GM23338 (cell line): ENCODE measurements at regions not wholly inside any gene's neighbourhood (a gene's known extent, or its start where the extent isn't known, plus 50 kb on each side); places are given as distances from the start of the nearest gene placed in this dataset.
A peak's percentile ranks its signal among the peaks of the same experiment; 100 is the strongest.

ENCODE experiments used
- ATAC-seq: fragments of 200-7000 bp; cut with Tn5 transposase; 3 replicates; pipeline ENCODE4 v1.9.1; 2020
- DNase-seq: peaks from one replicate; pipeline ENCODE4 v3.0.0-alpha.2; 2015; ENCODE audit warnings: low spot score
- H2AFZ ChIP-seq: fragments of 200-600 bp; sonication (generic); 2 replicates; pipeline ENCODE4 v1.8.0; 2016; ENCODE audit warnings: antibody characterized with exemption, mild to moderate bottlenecking, moderate library complexity
- H3F3A ChIP-seq: fragments of 200-600 bp; sonication (generic); replicated peaks from 2 replicates; pipeline ENCODE4 v1.8.0; 2017; ENCODE audit warnings: antibody characterized with exemption, mixed run types, low read depth
- H3K27ac ChIP-seq: fragments of 200-600 bp; sonication (generic); 2 replicates; pipeline ENCODE4 v1.6.1; 2016; ENCODE audit warnings: low read depth
- H3K27me3 ChIP-seq: fragments of 200-600 bp; sonication (generic); 2 replicates; pipeline ENCODE4 v1.8.0; 2016; ENCODE audit warnings: mild to moderate bottlenecking, mixed run types, moderate library complexity; ENCODE audit not compliant: insufficient read depth
- H3K36me3 ChIP-seq: fragments of 200-600 bp; sonication (generic); 2 replicates; pipeline ENCODE4 v1.8.0; 2016; ENCODE audit warnings: mild to moderate bottlenecking; ENCODE audit not compliant: insufficient read depth
- H3K4me1 ChIP-seq: fragments of 200-600 bp; sonication (generic); 2 replicates; pipeline ENCODE4 v1.8.0; 2016; ENCODE audit warnings: mild to moderate bottlenecking, moderate library complexity; ENCODE audit not compliant: insufficient read depth
- H3K4me2 ChIP-seq: fragments of 200-600 bp; sonication (generic); 2 replicates; pipeline ENCODE4 v1.7.1; 2017; ENCODE audit warnings: mixed run types
- H3K4me3 ChIP-seq: fragments of 200-600 bp; sonication (generic); 2 replicates; pipeline ENCODE4 v1.6.1; 2016; ENCODE audit warnings: mixed run types
- H3K79me2 ChIP-seq: fragments of 200-600 bp; sonication (generic); replicated peaks from 2 replicates; pipeline ENCODE4 v1.8.0; 2017; ENCODE audit warnings: mild to moderate bottlenecking; ENCODE audit not compliant: insufficient read depth
- H3K9me2 ChIP-seq: fragments of 200-600 bp; sonication (generic); 2 replicates; pipeline ENCODE4 v1.8.0; 2017; ENCODE audit not compliant: insufficient read depth
- H4K20me1 ChIP-seq: fragments of 200-600 bp; sonication (generic); replicated peaks from 2 replicates; pipeline ENCODE4 v1.8.0; 2017; ENCODE audit warnings: mild to moderate bottlenecking; ENCODE audit not compliant: insufficient read depth
- H3K27ac Mint-ChIP-seq: 2 replicates; pipeline ENCODE4 v1.8.0; 2020; ENCODE audit warnings: inconsistent platforms, mild to moderate bottlenecking, moderate library complexity, mixed read lengths
- H3K27me3 Mint-ChIP-seq: 3 replicates; pipeline ENCODE4 v1.8.0; 2022; ENCODE audit warnings: low read depth, mild to moderate bottlenecking, moderate library complexity, mixed read lengths, inconsistent platforms; ENCODE audit not compliant: insufficient read depth, poor library complexity
- H3K36me3 Mint-ChIP-seq: 3 replicates; pipeline ENCODE4 v1.8.0; 2021; ENCODE audit warnings: low read depth, mild to moderate bottlenecking, inconsistent platforms, moderate library complexity, mixed read lengths
- H3K4me1 Mint-ChIP-seq: 3 replicates; pipeline ENCODE4 v1.8.0; 2020; ENCODE audit warnings: mild to moderate bottlenecking, inconsistent platforms, mixed read lengths
- H3K4me3 Mint-ChIP-seq: 3 replicates; pipeline ENCODE4 v1.8.0; 2021; ENCODE audit warnings: moderate library complexity, mild to moderate bottlenecking, inconsistent platforms, mixed read lengths
- H3K9me3 Mint-ChIP-seq: 3 replicates; pipeline ENCODE4 v1.8.0; 2020; ENCODE audit warnings: moderate library complexity, mild to moderate bottlenecking, inconsistent platforms, mixed read lengths
- CREB1 ChIP-seq: fragments of 250-450 bp; sonication (Bioruptor Pico); IDR thresholded peaks from 2 replicates; pipeline ENCODE4 v1.5.0; 2020; ENCODE audit warnings: low read depth, mild to moderate bottlenecking, moderate library complexity
- EZH2 ChIP-seq: fragments of 200-600 bp; sonication (generic); IDR thresholded peaks from one replicate; pipeline ENCODE4 v1.8.0; 2017; ENCODE audit warnings: antibody characterized with exemption, mild to moderate bottlenecking, low read depth; ENCODE audit not compliant: unreplicated experiment
- EZH2phosphoT487 ChIP-seq: fragments of 200-600 bp; sonication (generic); IDR thresholded peaks from one replicate; pipeline ENCODE4 v1.8.1; 2018; ENCODE audit warnings: antibody characterized with exemption; ENCODE audit not compliant: unreplicated experiment
- JUNB ChIP-seq: IDR thresholded peaks from one replicate; pipeline ENCODE4 v1.6.1; 2016; ENCODE audit warnings: antibody characterized with exemption; ENCODE audit not compliant: unreplicated experiment
- NANOG ChIP-seq: IDR thresholded peaks from 2 replicates; pipeline ENCODE4 v1.6.1; 2016; ENCODE audit warnings: antibody characterized with exemption, borderline replicate concordance
- POLR2AphosphoS5 ChIP-seq: IDR thresholded peaks from 2 replicates; pipeline ENCODE4 v1.6.1; 2016; ENCODE audit warnings: antibody characterized with exemption, low read depth
- STAT1 ChIP-seq: IDR thresholded peaks from one replicate; pipeline ENCODE4 v1.6.1; 2016; ENCODE audit warnings: antibody characterized with exemption; ENCODE audit not compliant: unreplicated experiment
- ZNF114 ChIP-seq: fragments of 250-450 bp; sonication (Bioruptor Pico); IDR thresholded peaks from 2 replicates; pipeline ENCODE4 v1.5.0; 2020; ENCODE audit warnings: mild to moderate bottlenecking, moderate library complexity
- ZNF331 ChIP-seq: fragments of 250-450 bp; sonication (Bioruptor Pico); IDR thresholded peaks from 2 replicates; pipeline ENCODE4 v1.5.0; 2020; ENCODE audit warnings: low read depth, mild to moderate bottlenecking, moderate library complexity
- TF ChIP-seq, protein P1 (sequence below), 2 experiments: fragments of 200-600 bp in 1 of 2; sonication (generic) in 1 of 2; conservative IDR thresholded peaks; 2 replicates each; pipeline versions ENCODE4 v1.5.1 to v1.6.1; 2016 to 2017; ENCODE audit warnings: antibody characterized with exemption in 2 of 2, low read depth in 2 of 2, mild to moderate bottlenecking in 2 of 2, moderate library complexity in 1 of 2
- TF ChIP-seq, protein P2 (sequence below): IDR thresholded peaks from one replicate; pipeline ENCODE4 v1.6.1; 2018; ENCODE audit warnings: antibody characterized with exemption; ENCODE audit not compliant: unreplicated experiment
- TF ChIP-seq, protein P3 (sequence below): fragments of 250-450 bp; sonication (Bioruptor Pico); IDR thresholded peaks from 2 replicates; pipeline ENCODE4 v1.5.0; 2020; ENCODE audit warnings: mild to moderate bottlenecking, moderate library complexity
- TF ChIP-seq, protein P4 (sequence below): IDR thresholded peaks from 2 replicates; pipeline ENCODE4 v1.6.1; 2016; ENCODE audit warnings: antibody characterized with exemption

- H4K20me1 ChIP-seq: no peaks in the 10 kb centered on the region
- H3K79me2 ChIP-seq: no peaks in the 10 kb centered on the region
- H3K4me2 ChIP-seq: no peak overlapping the region
- H3K4me3 Mint-ChIP-seq: no peak overlapping the region
- H3K4me1 ChIP-seq: no peaks in the 10 kb centered on the region
- DNase-seq (no peak), ATAC-seq (no peak)
- 0 out of 3 replicates have a peak, but pooled peaks cover 2% of the 10 kb centered on the region for H3K9me3 Mint-ChIP-seq
- H3K4me3 ChIP-seq: no peak overlapping the region
- H3K9me2 ChIP-seq: peaks cover 12% of the 10 kb centered on the region
- no peak for TF ChIP-seq STAT1
- TF ChIP-seq, protein P1, sequence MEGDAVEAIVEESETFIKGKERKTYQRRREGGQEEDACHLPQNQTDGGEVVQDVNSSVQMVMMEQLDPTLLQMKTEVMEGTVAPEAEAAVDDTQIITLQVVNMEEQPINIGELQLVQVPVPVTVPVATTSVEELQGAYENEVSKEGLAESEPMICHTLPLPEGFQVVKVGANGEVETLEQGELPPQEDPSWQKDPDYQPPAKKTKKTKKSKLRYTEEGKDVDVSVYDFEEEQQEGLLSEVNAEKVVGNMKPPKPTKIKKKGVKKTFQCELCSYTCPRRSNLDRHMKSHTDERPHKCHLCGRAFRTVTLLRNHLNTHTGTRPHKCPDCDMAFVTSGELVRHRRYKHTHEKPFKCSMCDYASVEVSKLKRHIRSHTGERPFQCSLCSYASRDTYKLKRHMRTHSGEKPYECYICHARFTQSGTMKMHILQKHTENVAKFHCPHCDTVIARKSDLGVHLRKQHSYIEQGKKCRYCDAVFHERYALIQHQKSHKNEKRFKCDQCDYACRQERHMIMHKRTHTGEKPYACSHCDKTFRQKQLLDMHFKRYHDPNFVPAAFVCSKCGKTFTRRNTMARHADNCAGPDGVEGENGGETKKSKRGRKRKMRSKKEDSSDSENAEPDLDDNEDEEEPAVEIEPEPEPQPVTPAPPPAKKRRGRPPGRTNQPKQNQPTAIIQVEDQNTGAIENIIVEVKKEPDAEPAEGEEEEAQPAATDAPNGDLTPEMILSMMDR (conservative IDR thresholded peaks at IDR 0.05; ENCODE audit: low read depth in 2 of 2): no peak
- TF ChIP-seq CREB1 (CRISPR knock-in tag): no peak
- TF ChIP-seq ZNF114 (CRISPR knock-in tag): no peak
- TF ChIP-seq, protein P2, sequence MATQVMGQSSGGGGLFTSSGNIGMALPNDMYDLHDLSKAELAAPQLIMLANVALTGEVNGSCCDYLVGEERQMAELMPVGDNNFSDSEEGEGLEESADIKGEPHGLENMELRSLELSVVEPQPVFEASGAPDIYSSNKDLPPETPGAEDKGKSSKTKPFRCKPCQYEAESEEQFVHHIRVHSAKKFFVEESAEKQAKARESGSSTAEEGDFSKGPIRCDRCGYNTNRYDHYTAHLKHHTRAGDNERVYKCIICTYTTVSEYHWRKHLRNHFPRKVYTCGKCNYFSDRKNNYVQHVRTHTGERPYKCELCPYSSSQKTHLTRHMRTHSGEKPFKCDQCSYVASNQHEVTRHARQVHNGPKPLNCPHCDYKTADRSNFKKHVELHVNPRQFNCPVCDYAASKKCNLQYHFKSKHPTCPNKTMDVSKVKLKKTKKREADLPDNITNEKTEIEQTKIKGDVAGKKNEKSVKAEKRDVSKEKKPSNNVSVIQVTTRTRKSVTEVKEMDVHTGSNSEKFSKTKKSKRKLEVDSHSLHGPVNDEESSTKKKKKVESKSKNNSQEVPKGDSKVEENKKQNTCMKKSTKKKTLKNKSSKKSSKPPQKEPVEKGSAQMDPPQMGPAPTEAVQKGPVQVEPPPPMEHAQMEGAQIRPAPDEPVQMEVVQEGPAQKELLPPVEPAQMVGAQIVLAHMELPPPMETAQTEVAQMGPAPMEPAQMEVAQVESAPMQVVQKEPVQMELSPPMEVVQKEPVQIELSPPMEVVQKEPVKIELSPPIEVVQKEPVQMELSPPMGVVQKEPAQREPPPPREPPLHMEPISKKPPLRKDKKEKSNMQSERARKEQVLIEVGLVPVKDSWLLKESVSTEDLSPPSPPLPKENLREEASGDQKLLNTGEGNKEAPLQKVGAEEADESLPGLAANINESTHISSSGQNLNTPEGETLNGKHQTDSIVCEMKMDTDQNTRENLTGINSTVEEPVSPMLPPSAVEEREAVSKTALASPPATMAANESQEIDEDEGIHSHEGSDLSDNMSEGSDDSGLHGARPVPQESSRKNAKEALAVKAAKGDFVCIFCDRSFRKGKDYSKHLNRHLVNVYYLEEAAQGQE: no peak
- no peak for TF ChIP-seq ZNF331 (CRISPR knock-in tag)
- no peak for TF ChIP-seq JUNB
- TF ChIP-seq POLR2AphosphoS5: no peak
- TF ChIP-seq NANOG: no peak
- TF ChIP-seq EZH2phosphoT487: no peak
- TF ChIP-seq, protein P3, sequence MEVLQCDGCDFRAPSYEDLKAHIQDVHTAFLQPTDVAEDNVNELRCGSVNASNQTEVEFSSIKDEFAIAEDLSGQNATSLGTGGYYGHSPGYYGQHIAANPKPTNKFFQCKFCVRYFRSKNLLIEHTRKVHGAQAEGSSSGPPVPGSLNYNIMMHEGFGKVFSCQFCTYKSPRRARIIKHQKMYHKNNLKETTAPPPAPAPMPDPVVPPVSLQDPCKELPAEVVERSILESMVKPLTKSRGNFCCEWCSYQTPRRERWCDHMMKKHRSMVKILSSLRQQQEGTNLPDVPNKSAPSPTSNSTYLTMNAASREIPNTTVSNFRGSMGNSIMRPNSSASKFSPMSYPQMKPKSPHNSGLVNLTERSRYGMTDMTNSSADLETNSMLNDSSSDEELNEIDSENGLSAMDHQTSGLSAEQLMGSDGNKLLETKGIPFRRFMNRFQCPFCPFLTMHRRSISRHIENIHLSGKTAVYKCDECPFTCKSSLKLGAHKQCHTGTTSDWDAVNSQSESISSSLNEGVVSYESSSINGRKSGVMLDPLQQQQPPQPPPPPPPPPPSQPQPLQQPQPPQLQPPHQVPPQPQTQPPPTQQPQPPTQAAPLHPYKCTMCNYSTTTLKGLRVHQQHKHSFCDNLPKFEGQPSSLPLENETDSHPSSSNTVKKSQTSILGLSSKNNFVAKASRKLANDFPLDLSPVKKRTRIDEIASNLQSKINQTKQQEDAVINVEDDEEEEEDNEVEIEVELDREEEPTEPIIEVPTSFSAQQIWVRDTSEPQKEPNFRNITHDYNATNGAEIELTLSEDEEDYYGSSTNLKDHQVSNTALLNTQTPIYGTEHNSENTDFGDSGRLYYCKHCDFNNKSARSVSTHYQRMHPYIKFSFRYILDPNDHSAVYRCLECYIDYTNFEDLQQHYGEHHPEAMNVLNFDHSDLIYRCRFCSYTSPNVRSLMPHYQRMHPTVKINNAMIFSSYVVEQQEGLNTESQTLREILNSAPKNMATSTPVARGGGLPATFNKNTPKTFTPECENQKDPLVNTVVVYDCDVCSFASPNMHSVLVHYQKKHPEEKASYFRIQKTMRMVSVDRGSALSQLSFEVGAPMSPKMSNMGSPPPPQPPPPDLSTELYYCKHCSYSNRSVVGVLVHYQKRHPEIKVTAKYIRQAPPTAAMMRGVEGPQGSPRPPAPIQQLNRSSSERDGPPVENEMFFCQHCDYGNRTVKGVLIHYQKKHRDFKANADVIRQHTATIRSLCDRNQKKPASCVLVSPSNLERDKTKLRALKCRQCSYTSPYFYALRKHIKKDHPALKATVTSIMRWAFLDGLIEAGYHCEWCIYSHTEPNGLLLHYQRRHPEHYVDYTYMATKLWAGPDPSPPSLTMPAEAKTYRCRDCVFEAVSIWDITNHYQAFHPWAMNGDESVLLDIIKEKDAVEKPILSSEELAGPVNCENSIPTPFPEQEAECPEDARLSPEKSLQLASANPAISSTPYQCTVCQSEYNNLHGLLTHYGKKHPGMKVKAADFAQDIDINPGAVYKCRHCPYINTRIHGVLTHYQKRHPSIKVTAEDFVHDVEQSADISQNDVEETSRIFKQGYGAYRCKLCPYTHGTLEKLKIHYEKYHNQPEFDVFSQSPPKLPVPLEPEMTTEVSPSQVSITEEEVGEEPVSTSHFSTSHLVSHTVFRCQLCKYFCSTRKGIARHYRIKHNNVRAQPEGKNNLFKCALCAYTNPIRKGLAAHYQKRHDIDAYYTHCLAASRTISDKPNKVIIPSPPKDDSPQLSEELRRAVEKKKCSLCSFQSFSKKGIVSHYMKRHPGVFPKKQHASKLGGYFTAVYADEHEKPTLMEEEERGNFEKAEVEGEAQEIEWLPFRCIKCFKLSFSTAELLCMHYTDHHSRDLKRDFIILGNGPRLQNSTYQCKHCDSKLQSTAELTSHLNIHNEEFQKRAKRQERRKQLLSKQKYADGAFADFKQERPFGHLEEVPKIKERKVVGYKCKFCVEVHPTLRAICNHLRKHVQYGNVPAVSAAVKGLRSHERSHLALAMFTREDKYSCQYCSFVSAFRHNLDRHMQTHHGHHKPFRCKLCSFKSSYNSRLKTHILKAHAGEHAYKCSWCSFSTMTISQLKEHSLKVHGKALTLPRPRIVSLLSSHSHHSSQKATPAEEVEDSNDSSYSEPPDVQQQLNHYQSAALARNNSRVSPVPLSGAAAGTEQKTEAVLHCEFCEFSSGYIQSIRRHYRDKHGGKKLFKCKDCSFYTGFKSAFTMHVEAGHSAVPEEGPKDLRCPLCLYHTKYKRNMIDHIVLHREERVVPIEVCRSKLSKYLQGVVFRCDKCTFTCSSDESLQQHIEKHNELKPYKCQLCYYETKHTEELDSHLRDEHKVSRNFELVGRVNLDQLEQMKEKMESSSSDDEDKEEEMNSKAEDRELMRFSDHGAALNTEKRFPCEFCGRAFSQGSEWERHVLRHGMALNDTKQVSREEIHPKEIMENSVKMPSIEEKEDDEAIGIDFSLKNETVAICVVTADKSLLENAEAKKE (CRISPR knock-in tag): no peak
- TF ChIP-seq, protein P4, sequence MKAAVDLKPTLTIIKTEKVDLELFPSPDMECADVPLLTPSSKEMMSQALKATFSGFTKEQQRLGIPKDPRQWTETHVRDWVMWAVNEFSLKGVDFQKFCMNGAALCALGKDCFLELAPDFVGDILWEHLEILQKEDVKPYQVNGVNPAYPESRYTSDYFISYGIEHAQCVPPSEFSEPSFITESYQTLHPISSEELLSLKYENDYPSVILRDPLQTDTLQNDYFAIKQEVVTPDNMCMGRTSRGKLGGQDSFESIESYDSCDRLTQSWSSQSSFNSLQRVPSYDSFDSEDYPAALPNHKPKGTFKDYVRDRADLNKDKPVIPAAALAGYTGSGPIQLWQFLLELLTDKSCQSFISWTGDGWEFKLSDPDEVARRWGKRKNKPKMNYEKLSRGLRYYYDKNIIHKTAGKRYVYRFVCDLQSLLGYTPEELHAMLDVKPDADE: no peak
- no peak for TF ChIP-seq EZH2
- peak overlapping the region; percentile 23; the same call in 1 of the 2 replicates for H2AFZ ChIP-seq
- H3K36me3 Mint-ChIP-seq: peaks cover 5% of the 10 kb centered on the region
- no peaks in the 10 kb centered on the region; the same call in 2 of the 3 replicates for H3K4me1 Mint-ChIP-seq
- H3K27me3 Mint-ChIP-seq: no peaks in the 10 kb centered on the region
- no peaks in the 10 kb centered on the region for H3F3A ChIP-seq
- H3K36me3 ChIP-seq: no peaks in the 10 kb centered on the region
- H3K27ac Mint-ChIP-seq: no peak overlapping the region
- no peak overlapping the region for H3K27ac ChIP-seq
- no peaks in the 10 kb centered on the region for H3K27me3 ChIP-seq
Observed at GRCh38 chr5:166050531-166050930, 2240.9 kb upstream of the WWC1 start.
